HG02885 (cell line): ENCODE measurements at regions not wholly inside any gene's neighbourhood (a gene's known extent, or its start where the extent isn't known, plus 50 kb on each side); places are given as distances from the start of the nearest gene placed in this dataset.
"Not testable (repeated sequence)": the region's sequence is repeated elsewhere in the genome, so short reads cannot be mapped to it uniquely, and the experiment has no call there.

Experiments used
- ATAC-seq: cut with Tn5 transposase; IDR thresholded peaks from one replicate; pipeline ENCODE4 v1.9.1; 2021; ENCODE audit warnings: mild to moderate bottlenecking; ENCODE audit not compliant: unreplicated experiment, poor library complexity

GRCh38 chr20:55937283-55937682 lies 68.0 kb downstream of the CBLN4 start:
- no peak for ATAC-seq

GRCh38 chr20:55936209-55936595 lies 69.1 kb downstream of the CBLN4 start:
- ATAC-seq, result no peak

- no peak for ATAC-seq
Measured at GRCh38 chr20:55935448-55936208, 69.7 kb downstream of the CBLN4 start.

GRCh38 chr20:55934146-55934545 lies 71.2 kb downstream of the CBLN4 start:
- ATAC-seq, result no peak

- ATAC-seq, result not testable (repeated sequence)
Measured at GRCh38 chr20:55930876-55931275, 74.4 kb downstream of the CBLN4 start.

GRCh38 chr20:55928266-55928665 lies 77.1 kb downstream of the CBLN4 start:
- ATAC-seq, result no peak

GRCh38 chr20:55919956-55920355 lies 85.4 kb downstream of the CBLN4 start:
- ATAC-seq, result no peak

- ATAC-seq, result no peak
Measured at GRCh38 chr20:55919319-55919718, 86.0 kb downstream of the CBLN4 start.

- no peak for ATAC-seq
Measured at GRCh38 chr20:55918471-55918870, 86.8 kb downstream of the CBLN4 start.

GRCh38 chr20:55893031-55893430 lies 112.3 kb downstream of the CBLN4 start:
- ATAC-seq, result no peak

GRCh38 chr20:55888685-55889084 lies 116.6 kb downstream of the CBLN4 start:
- ATAC-seq, result no peak

GRCh38 chr20:55882910-55883309 lies 122.4 kb downstream of the CBLN4 start:
- no peak for ATAC-seq

GRCh38 chr20:55882286-55882685 lies 123.0 kb downstream of the CBLN4 start:
- no peak for ATAC-seq

GRCh38 chr20:55881204-55881603 lies 124.1 kb downstream of the CBLN4 start:
- no peak for ATAC-seq

- no peak for ATAC-seq
Measured at GRCh38 chr20:55880361-55880760, 125.0 kb downstream of the CBLN4 start.

- ATAC-seq, result no peak
Measured at GRCh38 chr20:55855052-55855451, 150.3 kb downstream of the CBLN4 start.

- no peak for ATAC-seq
Measured at GRCh38 chr20:55830121-55830827, 175.0 kb downstream of the CBLN4 start.

GRCh38 chr20:55805138-55805537 lies 200.2 kb downstream of the CBLN4 start:
- no peak for ATAC-seq

GRCh38 chr20:55800552-55801245 lies 204.6 kb downstream of the CBLN4 start:
- no peak for ATAC-seq

- ATAC-seq, result no peak
Measured at GRCh38 chr20:55793986-55794385, 211.3 kb downstream of the CBLN4 start.

- ATAC-seq, result no peak
Measured at GRCh38 chr20:55792049-55792448, 213.3 kb downstream of the CBLN4 start.
